ENCODE measurements at regions not wholly inside any gene's neighbourhood (a gene's known extent, or its start where the extent isn't known, plus 50 kb on each side); places are given as distances from the start of the nearest gene placed in this dataset.

- TF ChIP-seq CTCF (IDR thresholded peaks at IDR 0.05) (no peak), POLR2A (IDR thresholded peaks at IDR 0.05) (no peak), EP300 (IDR thresholded peaks at IDR 0.05) (no peak)
Measured at GRCh38 chr1:199261328-199261727, 622.5 kb downstream of the PTPRC start.

All from suprapubic skin (tissue), 3 donors.